Heart left ventricle (tissue), 16 donors: ENCODE measurements at regions not wholly inside any gene's neighbourhood (a gene's known extent, or its start where the extent isn't known, plus 50 kb on each side); places are given as distances from the start of the nearest gene placed in this dataset.
"Not testable (repeated sequence)": the region's sequence is repeated elsewhere in the genome, so short reads cannot be mapped to it uniquely, and the experiment has no call there.

Experiments used
- ATAC-seq, 4 donors: fragments of 200-7000 bp; cut with Tn5 transposase; one replicate each; pipeline ENCODE4 v1.9.1; 2020 to 2022; ENCODE audit warnings: moderate library complexity in 4 of 4, mild to moderate bottlenecking in 3 of 4, moderate number of reproducible peaks in 1 of 4
- DNase-seq, 5 donors: peaks; one replicate each; pipeline ENCODE4 v3.0.0-alpha.2; 2020
- H3K27ac ChIP-seq, 12 donors: fragments of 200-600 bp; sonication (generic) in 4 of 12; one replicate each; pipeline versions ENCODE4 v1.5.0 to v1.8.0; 2016 to 2022; ENCODE audit warnings: mild to moderate bottlenecking in 2 of 12
- H3K27me3 ChIP-seq, 9 donors: fragments of 200-600 bp; sonication (generic) in 2 of 9; one replicate each; pipeline versions ENCODE4 v1.5.1 to v1.8.0; 2016 to 2022; ENCODE audit warnings: mild to moderate bottlenecking in 3 of 9
- H3K36me3 ChIP-seq, 9 donors: fragments of 200-600 bp; sonication (generic) in 2 of 9; one replicate each; pipeline versions ENCODE4 v1.5.0 to v1.8.0; 2018 to 2022; ENCODE audit warnings: mild to moderate bottlenecking in 2 of 9
- H3K4me1 ChIP-seq, 12 donors: fragments of 200-600 bp; sonication (generic) in 4 of 12; one replicate each; pipeline versions ENCODE4 v1.5.0 to v1.8.0; 2016 to 2022; ENCODE audit warnings: mild to moderate bottlenecking in 3 of 12
- H3K4me3 ChIP-seq, 12 donors: fragments of 200-600 bp; sonication (generic) in 4 of 12; one replicate each; pipeline versions ENCODE4 v1.5.0 to v1.8.0; 2017 to 2022; ENCODE audit warnings: mild to moderate bottlenecking in 9 of 12, moderate library complexity in 4 of 12
- H3K9me3 ChIP-seq, 12 donors: fragments of 200-600 bp; sonication (generic) in 4 of 12; one replicate each; pipeline versions ENCODE4 v1.5.0 to v1.8.0; 2016 to 2022; ENCODE audit warnings: mild to moderate bottlenecking in 1 of 12
- POLR2A ChIP-seq, 2 donors: fragments of 450-650 bp; IDR thresholded peaks; one replicate each; pipeline ENCODE4 v1.6.1; 2017; ENCODE audit warnings: antibody characterized with exemption in 2 of 2, mild to moderate bottlenecking in 2 of 2, moderate library complexity in 2 of 2
- WGBS, 4 donors: extraction: QIAGEN DNeasy Blood & Tissue Kit in 2 of 4; methylation state at CpG; one replicate each; pipeline versions ENCODE4 v1.1.5 to v1.1.7; 2013 to 2018; 5-methylcytosine and 5-hydroxymethylcytosine counted together
- intact Hi-C, 10 donors: fragments of 100-400 bp; cut with DNase I; formaldehyde crosslinking; loops; one replicate each; pipeline versions ENCODE4 v1.11.1 to v1.14.2; 2022
- TF ChIP-seq, protein P1 (sequence below), 12 donors: fragments of 200-600 bp; sonication (generic) in 4 of 12; IDR thresholded peaks; one replicate each; pipeline versions ENCODE4 v1.5.0 to v1.8.0; 2018 to 2022; ENCODE audit warnings: antibody characterized with exemption in 12 of 12, mild to moderate bottlenecking in 5 of 12
- donor health status: ischemic (EF 13 %, LVEDD 7.1; RV severe dilation, severe dysfunction).
- donor health status: healthy with polysubstance abuse.
- donor health status: DM: no; HTN: yes; CAD: no.
- donor health status: DM: no; HTN: no; CAD: no.
- donor health status: ischemic (EF 25% LVEDD 6.9; RV normal size, moderate dysfunction).
- donor health status: ischemic (EF 25% LVEDD 5.7; RV mildly dilated, moderate dysfunction).
- donor health status: healthy.
- donor health status: DM: yes; HTN: yes; CAD: no.
- donor health status: ischemic (EF 35%, LVEDD 5.7; RV mildly dilated, moderate dysfunction).
- donor health status: nonischemic (EF 11% LVEDD 7.7; RV severe dilation, severe dysfunction).
- donor health status: DM: yes; HTN: yes; CAD: no.
- donor health status: PGD.
- donor health status: ischemic (EF 29% LVEDD 5.4; RV normal size, mild dysfunction).
- donor health status: nonischemic (EF 23%, LVEDD 6.1; RV moderate dilation, normal function).

DNA sequence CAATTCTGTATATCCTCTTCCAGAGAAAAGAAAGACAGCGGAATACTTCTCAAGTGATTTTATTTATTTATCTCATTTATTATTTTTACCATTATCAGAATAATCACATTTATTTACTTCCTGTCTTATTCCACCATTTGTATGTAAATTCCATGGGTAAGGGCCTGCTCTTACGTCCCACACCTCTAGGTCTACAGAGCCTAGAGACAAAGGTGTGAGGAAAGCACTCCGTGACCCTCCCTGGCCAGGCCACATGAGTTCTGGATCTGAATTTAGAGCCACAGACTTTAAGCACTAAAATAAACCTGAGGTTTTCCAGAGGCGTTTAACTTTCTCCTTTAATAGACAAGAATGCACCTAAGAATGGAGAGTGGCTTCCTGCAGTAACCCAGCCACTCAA, 85.3 kb upstream of the CTSV start:
- no peak overlapping the region for H3K27ac ChIP-seq
- ATAC-seq, result no peak

DNA sequence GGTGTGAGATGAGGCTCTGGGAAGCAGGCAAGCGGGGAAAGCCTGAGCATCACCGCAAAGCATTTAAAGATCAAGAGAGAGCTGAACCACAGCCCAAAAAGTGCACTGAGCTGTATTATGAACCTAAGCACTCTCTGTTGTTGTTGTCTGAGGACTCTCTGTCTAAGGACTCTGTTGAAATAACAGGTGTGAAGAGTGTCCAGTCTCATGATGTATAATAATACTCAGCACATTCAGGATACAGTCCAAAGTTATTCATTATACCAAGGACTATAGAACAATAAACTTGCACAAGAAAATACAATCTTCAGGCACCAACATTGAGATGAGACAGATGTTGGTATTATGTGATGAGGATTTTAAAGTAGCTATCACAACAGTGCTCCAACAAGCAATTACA, 71.8 kb upstream of the CTSV start:
- H3K4me1 ChIP-seq, result no peaks in the 10 kb centered on the region
- intact Hi-C loops, result loop anchor here in 1 of 10 donors (5.0 kb wide), 1 partner anchor 243 kb away; no protein-coding TSS in a partner anchor
- no peak for DNase-seq
- H3K4me3 ChIP-seq, result no peak overlapping the region
- no peak overlapping the region for H3K27ac ChIP-seq
- H3K36me3 ChIP-seq, result no peaks in the 10 kb centered on the region
- TF ChIP-seq, protein P1, sequence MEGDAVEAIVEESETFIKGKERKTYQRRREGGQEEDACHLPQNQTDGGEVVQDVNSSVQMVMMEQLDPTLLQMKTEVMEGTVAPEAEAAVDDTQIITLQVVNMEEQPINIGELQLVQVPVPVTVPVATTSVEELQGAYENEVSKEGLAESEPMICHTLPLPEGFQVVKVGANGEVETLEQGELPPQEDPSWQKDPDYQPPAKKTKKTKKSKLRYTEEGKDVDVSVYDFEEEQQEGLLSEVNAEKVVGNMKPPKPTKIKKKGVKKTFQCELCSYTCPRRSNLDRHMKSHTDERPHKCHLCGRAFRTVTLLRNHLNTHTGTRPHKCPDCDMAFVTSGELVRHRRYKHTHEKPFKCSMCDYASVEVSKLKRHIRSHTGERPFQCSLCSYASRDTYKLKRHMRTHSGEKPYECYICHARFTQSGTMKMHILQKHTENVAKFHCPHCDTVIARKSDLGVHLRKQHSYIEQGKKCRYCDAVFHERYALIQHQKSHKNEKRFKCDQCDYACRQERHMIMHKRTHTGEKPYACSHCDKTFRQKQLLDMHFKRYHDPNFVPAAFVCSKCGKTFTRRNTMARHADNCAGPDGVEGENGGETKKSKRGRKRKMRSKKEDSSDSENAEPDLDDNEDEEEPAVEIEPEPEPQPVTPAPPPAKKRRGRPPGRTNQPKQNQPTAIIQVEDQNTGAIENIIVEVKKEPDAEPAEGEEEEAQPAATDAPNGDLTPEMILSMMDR (IDR thresholded peaks at IDR 0.05), result no peak
- TF ChIP-seq POLR2A (IDR thresholded peaks at IDR 0.05), result no peak
- no peak for ATAC-seq
- H3K9me3 ChIP-seq, result no peaks in the 10 kb centered on the region
- WGBS, 4 donors, result 75 to 96% (median 94%) methylated on average over 2 of the region's 2 CpGs
- peaks cover 0 to 5% (median 0%) of the 10 kb centered on the region in 9 donors for H3K27me3 ChIP-seq

More for the DNA sequence above, 85.3 kb upstream of the CTSV start:
- 65 to 74% (median 71%) methylated on average over 4 of the region's 4 CpGs for WGBS, 4 donors
- Histone ChIP-seq H3K27me3 (no peaks in the 10 kb centered on the region), H3K4me1 (no peaks in the 10 kb centered on the region), H3K4me3 (no peak overlapping the region), H3K9me3 (no peaks in the 10 kb centered on the region), H3K36me3 (no peaks in the 10 kb centered on the region)
- intact Hi-C loops, result no loop called here
- no peak for TF ChIP-seq POLR2A (IDR thresholded peaks at IDR 0.05)
- TF ChIP-seq, protein P1 (IDR thresholded peaks at IDR 0.05), result no peak
- DNase-seq, result no peak

DNA sequence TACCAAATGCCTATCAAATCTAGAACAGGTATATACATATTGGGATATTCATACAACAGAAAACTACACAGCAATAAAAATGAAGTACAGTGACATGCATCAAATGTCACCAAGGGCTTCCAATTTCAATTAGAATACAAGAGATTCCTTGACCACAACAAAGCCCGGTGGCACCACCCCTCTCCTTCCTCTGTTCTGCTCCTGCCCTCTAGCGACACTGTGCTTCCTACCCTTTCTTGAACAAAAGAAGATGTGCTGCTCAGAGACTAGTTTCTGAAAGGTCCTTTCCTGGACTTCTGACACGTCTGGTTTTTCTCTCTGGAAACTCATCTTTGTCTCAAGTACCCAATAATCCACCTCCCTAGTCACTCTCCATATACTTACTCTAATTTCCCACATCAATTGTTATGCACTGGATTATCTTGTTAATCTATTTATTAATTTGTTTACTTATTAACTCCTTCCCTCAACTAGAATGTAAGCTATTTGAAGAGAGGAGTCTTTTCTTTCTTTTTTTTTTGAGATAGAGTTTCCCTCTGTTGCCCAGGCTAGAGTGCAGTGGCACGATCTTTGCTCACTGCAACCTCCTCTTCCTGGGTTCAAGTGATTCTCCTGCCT, 70.4 kb upstream of the CTSV start:
- Histone ChIP-seq H3K9me3 (no peaks in the 10 kb centered on the region), H3K4me1 (no peaks in the 10 kb centered on the region), H3K4me3 (no peak overlapping the region), H3K27ac (no peak overlapping the region), H3K36me3 (no peaks in the 10 kb centered on the region), H3K27me3 (peaks cover 0 to 5% (median 0%) of the 10 kb centered on the region in 9 donors)
- 20 to 24% (median 23%) methylated on average over 4 of the region's 4 CpGs for WGBS, 4 donors
- TF ChIP-seq POLR2A (IDR thresholded peaks at IDR 0.05), result no peak
- TF ChIP-seq, protein P1 (IDR thresholded peaks at IDR 0.05), result peak; percentile 18 to 61 (median 44)
- ATAC-seq, result peak in 2 of 4 donors; percentile 58 to 61
- peak in 2 of 5 donors; percentile 25 to 47 for DNase-seq
- intact Hi-C loops, result loop anchor here in 9 of 10 donors (2.0 to 10.0 kb wide), 4 partner anchors 245 to 253 kb away; no protein-coding TSS in a partner anchor

DNA sequence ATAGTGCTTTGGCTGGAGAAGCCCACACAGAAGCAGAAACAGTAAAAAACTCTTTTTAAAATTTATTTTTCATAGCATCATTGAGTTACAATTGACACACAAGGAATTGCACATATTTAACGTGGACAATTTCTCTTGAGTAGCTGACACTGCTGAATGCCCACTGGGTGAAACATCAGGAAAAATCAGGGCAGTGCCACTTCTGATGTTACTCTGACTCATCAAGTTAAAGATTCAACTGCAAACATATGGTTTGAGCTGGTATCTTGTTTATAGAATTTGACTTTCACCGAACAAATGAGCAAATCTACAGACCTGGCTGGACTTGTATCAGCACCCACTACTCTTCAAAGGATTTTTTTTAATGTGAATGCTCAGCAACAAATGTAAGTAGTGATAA, 66.3 kb upstream of the CTSV start:
- ATAC-seq, H3K27ac ChIP-seq, H3K27me3 ChIP-seq, H3K9me3 ChIP-seq, H3K4me3 ChIP-seq, DNase-seq, H3K36me3 ChIP-seq, H3K4me1 ChIP-seq: not testable (repeated sequence)
- WGBS, 4 donors, result 76 to 87% (median 81%) methylated on average over 2 of the region's 2 CpGs
- intact Hi-C loops, result loop anchor here in 6 of 10 donors (5.0 to 10.0 kb wide), 2 partner anchors 240 to 248 kb away; no protein-coding TSS in a partner anchor

DNA sequence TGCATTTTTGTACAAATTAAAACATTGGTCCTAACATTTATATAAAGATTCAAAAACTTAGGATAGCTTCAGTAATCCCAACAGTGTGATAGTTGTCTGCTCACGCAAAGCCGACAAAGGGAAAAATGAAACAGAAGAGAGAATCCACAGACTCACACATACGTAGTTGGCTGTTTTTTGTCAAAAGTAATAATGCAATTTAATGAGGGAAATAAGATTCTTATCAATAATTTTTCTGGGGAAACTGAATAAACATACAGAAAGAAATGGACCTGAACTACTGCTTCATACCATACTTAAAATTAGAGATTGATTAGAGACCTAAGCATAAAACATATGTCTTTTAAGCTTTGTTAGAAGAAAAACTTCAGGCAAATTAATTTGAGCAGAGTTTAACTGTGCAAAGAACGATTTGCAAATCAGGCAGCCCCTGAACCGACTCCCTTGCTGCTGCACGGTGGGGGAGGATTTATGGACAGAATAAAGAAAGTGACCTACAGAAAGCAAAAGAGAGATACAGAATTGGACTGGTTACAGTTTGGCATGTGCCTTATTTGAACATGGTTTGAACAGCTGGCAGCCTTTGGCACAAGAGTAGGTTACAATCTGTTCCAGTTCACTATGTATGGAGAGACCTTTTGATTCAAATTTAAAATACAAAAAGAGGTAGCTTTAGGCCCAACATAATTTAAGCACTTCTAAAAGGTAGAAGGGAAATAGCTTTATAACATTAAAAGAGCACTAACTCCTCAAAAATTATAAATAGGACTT, 64.9 kb upstream of the CTSV start:
- intact Hi-C loops, result loop anchor here in 2 of 10 donors (5.0 to 10.0 kb wide), 2 partner anchors 239 to 246 kb away; no protein-coding TSS in a partner anchor
- not testable (repeated sequence) for H3K4me1 ChIP-seq, ATAC-seq, H3K9me3 ChIP-seq, H3K27ac ChIP-seq, H3K36me3 ChIP-seq, H3K4me3 ChIP-seq, H3K27me3 ChIP-seq, DNase-seq
- 68 to 80% (median 74%) methylated on average over 6 of the region's 6 CpGs for WGBS, 4 donors

DNA sequence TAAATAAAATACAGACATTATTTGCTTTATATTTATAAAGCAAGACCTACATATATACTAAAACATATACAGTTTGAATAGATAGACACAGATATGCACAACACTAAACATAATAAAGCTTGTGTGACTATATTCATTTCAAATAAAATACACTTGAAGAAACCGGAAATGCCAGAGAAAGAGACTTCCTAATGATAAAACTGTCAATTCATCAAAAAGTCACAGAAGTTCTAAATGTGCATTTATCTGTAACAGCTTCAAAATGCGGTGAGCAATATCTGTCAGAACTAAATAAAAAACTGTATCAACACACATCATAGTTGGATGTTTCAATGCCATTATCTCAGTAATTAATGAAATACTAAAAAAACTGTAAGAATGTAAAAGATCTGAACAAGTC, 60.6 kb upstream of the CTSV start:
- WGBS, 4 donors, result 49 to 74% (median 59%) methylated on average over 2 of the region's 2 CpGs
- DNase-seq, ATAC-seq, H3K36me3 ChIP-seq, H3K27ac ChIP-seq, intact Hi-C loops, H3K4me3 ChIP-seq, H3K4me1 ChIP-seq, H3K27me3 ChIP-seq, H3K9me3 ChIP-seq: not testable (repeated sequence)
